Fibroblast of skin of right quadriceps (primary cell): ENCODE measurements at regions not wholly inside any gene's neighbourhood (a gene's known extent, or its start where the extent isn't known, plus 50 kb on each side); places are given as distances from the start of the nearest gene placed in this dataset.

Source experiments
- DNase-seq: peaks from one replicate; pipeline ENCODE4 v3.0.0-alpha.2; 2013

- no peak for DNase-seq
Measured at GRCh38 chr10:27451054-27451453, 53.0 kb upstream of the RAB18 start.

DNA sequence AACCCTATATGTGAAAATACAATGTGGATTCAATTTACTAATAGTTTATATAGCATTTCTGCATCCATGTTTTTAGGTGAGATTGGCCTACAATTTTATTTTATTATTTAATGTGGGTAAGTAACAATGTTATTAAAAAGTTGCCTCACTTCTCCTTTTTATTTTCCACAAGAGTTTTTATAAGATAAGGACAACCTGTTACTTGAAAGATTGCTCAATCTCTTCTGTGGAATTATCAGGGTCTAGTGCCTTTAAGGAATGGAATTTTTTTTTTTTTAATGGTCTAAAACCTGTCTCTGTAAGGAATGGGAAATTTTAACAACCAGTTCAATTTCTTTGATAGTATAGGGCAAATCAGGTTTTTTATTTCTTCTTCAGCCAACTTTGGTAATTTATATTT lies 53.9 kb upstream of the RAB18 start:
- no peak for DNase-seq

GRCh38 chr10:27449571-27449970 lies 54.5 kb upstream of the RAB18 start:
- DNase-seq: peak; percentile 3

DNA sequence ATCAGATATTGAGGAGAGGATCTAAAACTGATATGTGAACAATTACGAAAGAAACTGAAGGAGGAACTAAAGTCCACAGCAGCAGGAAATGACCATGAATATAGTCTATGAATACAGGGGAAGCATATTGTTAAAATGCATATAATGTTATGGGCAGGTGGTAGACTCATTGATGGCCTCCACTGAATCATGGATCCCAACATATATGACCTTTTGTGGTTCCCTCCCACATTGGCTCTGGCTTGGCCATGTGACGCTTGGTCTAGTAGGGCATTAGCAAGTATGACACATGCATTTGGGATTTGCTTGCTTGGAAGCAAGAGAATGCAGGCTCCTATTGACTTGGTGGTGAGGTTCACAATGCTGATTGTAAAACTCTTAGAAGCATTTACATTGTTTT lies 55.2 kb upstream of the RAB18 start:
- DNase-seq: peak; percentile 61

- no peak for DNase-seq
Measured at GRCh38 chr10:27447540-27447939, 56.6 kb upstream of the RAB18 start.

GRCh38 chr10:27446091-27446918 lies 57.8 kb upstream of the RAB18 start:
- DNase-seq: peak; percentile 64

- DNase-seq: no peak
Measured at GRCh38 chr10:27445070-27445469, 59.0 kb upstream of the RAB18 start.

- DNase-seq: no peak
Measured at GRCh38 chr10:27440478-27440877, 63.6 kb upstream of the RAB18 start.

DNA sequence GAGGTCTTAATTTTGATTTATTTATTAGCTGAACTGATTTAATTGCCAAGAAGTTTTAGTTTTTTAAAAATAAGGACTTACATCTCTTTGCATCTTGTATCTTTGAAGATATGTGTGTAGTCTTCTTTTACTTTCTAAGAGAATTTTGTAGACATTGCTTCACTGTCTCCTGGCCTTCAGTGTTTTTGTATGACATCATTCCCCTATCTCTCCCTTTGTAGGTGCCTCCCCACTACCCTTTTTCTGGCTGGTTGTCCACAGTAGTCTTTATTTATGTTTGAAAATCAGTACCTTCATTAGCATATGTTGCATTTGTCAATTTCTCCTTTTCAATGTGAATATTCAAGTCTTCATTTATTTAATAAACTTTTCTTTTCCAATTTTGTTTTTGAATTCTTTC lies 64.1 kb upstream of the RAB18 start:
- DNase-seq: no peak

DNA sequence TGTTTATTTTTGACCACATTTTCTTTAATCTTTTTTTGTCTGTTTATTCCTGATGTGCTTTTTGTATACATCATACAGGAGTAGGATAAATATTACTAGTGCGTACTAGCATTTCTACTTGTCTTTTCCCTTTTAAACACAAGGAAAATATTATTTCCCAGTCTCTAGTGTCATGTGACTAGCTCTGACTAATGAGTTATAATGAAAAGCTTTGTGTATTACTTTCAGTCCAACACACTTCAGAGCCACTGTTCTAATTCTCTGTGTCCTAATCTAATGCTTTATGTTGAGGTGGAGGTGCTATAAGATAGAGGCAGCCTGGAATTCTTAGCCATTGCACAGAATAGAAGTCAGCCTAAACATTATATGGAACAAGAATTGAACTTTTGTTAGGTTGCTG lies 65.0 kb upstream of the RAB18 start:
- no peak for DNase-seq

DNA sequence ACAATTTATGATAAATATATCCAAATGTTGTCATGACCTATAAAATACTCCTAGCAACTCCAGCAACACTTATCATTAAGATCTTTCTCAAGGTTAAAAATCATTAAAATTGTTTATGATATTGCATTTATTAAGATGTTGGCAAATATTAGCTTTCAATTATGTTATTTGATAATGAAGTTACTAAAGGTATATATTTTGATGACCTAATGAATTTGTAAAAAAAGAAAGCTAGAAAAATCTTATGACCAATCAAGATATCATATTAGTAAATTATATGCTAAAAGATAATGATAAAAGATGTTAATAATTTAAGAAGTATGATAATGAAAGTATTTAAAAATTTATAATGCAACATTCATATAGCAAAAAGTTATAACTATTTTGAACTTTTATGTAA lies 66.3 kb upstream of the RAB18 start:
- no peak for DNase-seq

DNA sequence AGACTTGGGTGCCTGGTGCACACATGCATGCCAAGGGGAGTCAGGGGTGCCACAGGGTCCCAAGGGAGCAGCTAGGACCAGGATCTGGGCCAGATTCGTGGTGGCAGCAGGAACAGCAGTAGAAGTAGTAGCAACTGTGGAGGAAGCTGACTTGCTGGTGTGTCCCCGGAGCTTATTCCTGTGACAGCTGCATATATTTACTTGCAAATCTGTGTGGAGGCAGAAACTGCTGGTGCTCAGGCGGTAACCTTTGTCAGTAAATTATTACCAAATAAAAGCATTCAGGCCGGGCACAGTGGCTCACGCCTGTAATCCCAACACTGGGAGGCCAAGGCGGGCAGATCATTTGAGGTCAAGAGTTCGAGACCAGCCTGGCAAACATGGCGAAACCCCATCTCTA lies 67.4 kb upstream of the RAB18 start:
- no peak for DNase-seq

DNA sequence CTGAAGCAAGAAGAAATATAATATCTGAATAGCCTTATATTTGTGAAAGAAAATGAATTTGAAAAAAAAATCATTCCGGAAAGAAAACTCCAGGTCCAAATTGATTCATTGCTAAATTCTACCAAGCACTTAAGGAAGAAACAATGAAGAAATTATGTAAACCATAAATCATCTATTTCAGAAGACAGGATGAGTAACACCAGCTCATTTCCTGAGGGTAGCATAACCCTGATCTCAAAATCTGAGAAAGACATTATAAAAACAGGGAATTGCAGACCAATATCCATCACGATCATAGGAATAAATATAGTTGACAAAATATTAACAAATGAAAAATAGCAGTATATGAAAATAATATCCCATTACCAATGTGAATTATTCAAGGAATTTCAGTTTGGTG lies 70.1 kb upstream of the RAB18 start:
- DNase-seq: no peak

DNA sequence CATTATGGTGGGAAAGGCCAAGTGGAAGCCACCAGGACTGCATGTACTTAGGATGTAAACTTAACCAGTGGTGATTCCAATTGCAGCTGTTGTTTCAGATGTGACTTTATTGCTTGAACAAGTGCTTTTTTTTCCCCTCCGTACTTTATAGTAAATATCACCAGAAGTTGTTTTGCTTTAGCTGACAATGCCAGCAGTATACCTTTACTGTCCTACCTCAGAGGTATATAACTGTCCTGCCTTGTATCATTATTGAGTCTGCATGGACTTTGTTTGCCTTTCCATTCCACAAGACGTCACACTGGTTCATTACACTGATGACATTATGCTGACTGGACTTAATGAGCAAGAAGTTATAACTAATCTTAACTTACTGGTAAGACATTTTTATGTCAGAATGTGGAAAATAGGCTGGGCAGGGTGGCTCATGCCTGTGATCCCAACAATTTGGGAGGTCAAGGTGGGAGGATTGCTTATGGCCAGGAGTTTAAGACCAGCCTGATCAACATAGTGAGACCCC lies 77.1 kb upstream of the RAB18 start:
- no peak for DNase-seq

DNA sequence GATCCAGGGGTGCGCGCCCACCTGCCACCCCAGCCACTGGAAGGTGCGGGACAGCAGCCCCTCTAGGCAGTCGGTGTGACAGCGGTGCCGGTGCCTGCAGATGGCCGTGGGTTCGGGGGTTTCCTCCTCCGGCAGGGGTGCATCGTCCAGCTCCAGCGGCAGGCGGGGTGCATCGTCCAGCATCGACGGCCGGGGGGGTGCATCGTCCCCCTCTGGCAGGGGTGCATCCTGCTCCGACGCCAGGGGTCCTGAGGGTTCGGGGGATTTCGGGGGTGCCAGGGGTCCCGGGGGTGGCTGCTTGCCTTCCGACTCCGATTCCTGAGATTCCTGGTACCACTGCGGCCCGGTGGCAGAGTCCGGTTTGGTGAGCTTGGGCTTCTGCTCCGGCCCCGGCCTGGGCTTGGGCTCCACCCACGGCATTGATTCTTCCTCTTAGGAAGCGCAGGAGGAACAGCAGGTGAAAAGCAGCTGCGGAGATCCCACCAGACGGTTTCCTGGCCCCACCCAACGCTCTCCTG lies 90.2 kb upstream of the RAB18 start:
- DNase-seq: no peak

DNA sequence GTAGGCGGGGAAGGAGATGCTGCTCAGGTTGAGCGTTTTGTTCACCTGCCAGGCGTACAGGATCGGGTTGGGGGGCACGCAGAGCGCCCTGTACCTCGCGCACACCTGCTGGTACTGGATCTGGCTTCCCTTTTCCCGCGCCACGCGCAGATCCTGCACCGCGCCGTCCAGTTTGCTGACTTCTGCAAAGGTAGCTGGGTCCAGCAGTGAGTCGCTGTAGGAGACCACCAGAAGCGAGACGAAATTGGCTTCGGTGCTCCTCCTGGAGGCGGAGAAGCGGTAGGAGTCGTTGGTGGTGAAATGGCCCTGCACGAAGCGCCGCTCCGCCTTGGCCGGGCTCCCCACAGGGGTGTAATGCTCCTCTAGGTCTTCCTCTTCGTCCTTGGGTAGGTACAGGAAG lies 90.7 kb upstream of the RAB18 start:
- DNase-seq: no peak

DNA sequence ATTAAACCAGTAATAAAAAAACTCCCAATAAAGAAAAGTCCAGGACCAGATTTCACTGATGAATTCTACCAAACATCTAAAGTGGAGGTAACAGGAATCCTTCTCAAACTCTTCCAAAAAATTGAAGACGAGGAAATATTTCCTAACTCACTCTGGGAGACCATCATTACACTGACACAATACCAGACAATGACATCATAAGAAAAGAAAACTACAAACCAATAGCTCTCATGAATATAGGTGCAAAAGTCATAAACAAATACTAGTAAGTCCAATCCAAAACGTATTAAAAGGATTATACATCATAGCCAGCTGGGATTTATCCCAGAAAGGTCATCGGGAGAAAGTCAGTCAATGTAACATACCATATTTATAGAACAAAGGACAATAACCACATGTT lies 94.0 kb upstream of the RAB18 start:
- no peak for DNase-seq

GRCh38 chr10:27407271-27407670 lies 96.8 kb upstream of the RAB18 start:
- DNase-seq: no peak

DNA sequence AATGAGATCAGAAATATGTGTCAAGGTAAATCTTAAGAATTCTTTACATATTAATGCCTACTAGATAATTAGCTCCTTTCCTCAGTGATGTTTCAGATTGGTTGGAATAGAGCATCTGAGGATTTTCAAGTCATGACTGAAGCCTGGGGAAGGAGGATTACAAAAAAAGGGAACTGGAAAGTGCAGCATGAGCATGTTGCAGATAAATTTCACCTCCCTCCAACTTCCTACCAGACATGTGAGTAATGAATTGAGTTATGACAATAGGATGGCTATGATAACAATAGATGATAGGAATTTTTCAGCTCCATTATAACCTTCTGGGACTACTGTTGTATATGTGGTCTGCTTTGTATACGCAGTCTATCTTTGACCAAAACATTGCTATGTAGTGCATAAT lies 104.2 kb upstream of the RAB18 start:
- no peak for DNase-seq

DNA sequence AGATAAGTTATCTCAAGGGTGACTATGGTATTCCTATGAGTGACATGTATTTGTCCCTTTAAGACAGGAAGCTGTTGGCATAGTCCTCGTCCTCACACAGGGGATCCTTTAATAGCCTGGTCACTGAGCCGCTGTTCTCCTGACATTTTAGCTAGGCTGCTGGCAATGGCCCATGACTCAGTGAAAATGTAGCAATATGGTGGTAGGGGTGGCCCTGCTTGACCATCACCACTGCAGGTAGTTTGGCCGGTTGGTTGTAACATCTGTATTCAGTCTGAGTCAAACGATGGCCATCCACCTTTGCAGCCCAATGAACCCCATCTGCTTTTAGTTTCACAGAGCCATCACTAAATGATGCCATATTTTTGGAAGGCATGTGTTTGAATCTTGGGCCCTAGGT lies 110.1 kb upstream of the RAB18 start:
- DNase-seq: no peak

- DNase-seq: no peak
Measured at GRCh38 chr10:27392606-27393005, 111.5 kb upstream of the RAB18 start.

DNA sequence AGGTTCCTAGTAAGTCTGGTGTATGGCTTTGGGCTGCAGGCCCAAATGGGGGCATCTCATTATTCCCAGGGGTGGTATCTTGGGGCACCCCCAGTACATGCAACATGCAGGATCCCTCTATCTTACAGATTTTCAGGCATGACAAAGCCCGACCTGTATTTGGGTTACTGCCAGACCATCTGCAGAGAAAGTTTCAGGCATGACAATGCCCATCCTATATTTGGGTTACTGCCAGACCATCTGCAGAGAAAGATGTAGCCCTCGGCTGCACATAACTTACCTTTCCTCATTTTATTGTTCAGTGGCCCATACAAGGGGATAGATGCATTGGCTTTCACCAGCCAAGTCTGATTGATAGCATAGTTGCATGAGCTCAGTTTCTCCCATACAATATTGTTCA lies 112.2 kb upstream of the RAB18 start:
- DNase-seq: no peak

GRCh38 chr10:27391325-27391724 lies 112.8 kb upstream of the RAB18 start:
- no peak for DNase-seq

- DNase-seq: peak; percentile 65
Measured at GRCh38 chr10:27390681-27391080, 113.4 kb upstream of the RAB18 start.
